ENCODE measurements at regions not wholly inside any gene's neighbourhood (a gene's known extent, or its start where the extent isn't known, plus 50 kb on each side); places are given as distances from the start of the nearest gene placed in this dataset.
A peak's percentile ranks its signal among the peaks of the same experiment; 100 is the strongest.

- Histone ChIP-seq H3K27me3 (ENCODE audit: control insufficient read depth, insufficient read depth, low read length) (no peaks in the 10 kb centered on the region), H3K27ac (ENCODE audit: insufficient read depth, low read length) (no peak overlapping the region), H2AFZ (ENCODE audit: low read length) (no peak overlapping the region), H3K4me3 (replicated peaks in 1 of 4; ENCODE audit: control extremely low read depth in 1 of 4, insufficient read depth in 1 of 4, low read depth in 3 of 4, low read length in 4 of 4) (no peak overlapping the region), H3K36me3 (ENCODE audit: control insufficient read depth, insufficient read depth, low read length) (no peaks in the 10 kb centered on the region), H3K4me1 (ENCODE audit: control insufficient read depth, extremely low read depth, insufficient read depth, low read length) (no peaks in the 10 kb centered on the region), H3K9ac (ENCODE audit: insufficient read depth, low read length) (no peak overlapping the region), H3K79me2 (ENCODE audit: control insufficient read depth, insufficient read depth, low read length) (no peaks in the 10 kb centered on the region), H4K20me1 (ENCODE audit: control insufficient read depth, extremely low read depth, insufficient read depth, low read length) (no peaks in the 10 kb centered on the region), H3K9me3 (ENCODE audit: control insufficient read depth, insufficient read depth, low read depth, low read length) (no peaks in the 10 kb centered on the region), H3K4me2 (ENCODE audit: extremely low read depth, insufficient read depth, low read length) (no peak overlapping the region)
- TF ChIP-seq EZH2 (IDR thresholded peaks at IDR 0.05; ENCODE audit: low read length, missing control alignments), result no peak
- no peak for TF ChIP-seq CTCF (conservative IDR thresholded peaks at IDR 0.05 in 1 of 2, IDR thresholded peaks at IDR 0.05 in 1 of 2; ENCODE audit: low read depth in 1 of 2, low read length in 2 of 2)
- no peak for DNase-seq (ENCODE audit: low read depth in 2 of 2)
Observed at GRCh38 chr18:73214970-73215369, 347.2 kb upstream of the NETO1 start.

- Histone ChIP-seq H3K79me2 (ENCODE audit: control insufficient read depth, insufficient read depth, low read length) (no peaks in the 10 kb centered on the region), H3K4me2 (ENCODE audit: extremely low read depth, insufficient read depth, low read length) (no peak overlapping the region), H3K4me3 (replicated peaks in 1 of 4; ENCODE audit: control extremely low read depth in 1 of 4, insufficient read depth in 1 of 4, low read depth in 3 of 4, low read length in 4 of 4) (no peak overlapping the region), H2AFZ (ENCODE audit: low read length) (no peak overlapping the region), H3K27ac (ENCODE audit: insufficient read depth, low read length) (no peak overlapping the region), H3K9me3 (ENCODE audit: control insufficient read depth, insufficient read depth, low read depth, low read length) (no peaks in the 10 kb centered on the region), H3K27me3 (ENCODE audit: control insufficient read depth, insufficient read depth, low read length) (no peaks in the 10 kb centered on the region), H3K4me1 (ENCODE audit: control insufficient read depth, extremely low read depth, insufficient read depth, low read length) (no peaks in the 10 kb centered on the region), H3K36me3 (ENCODE audit: control insufficient read depth, insufficient read depth, low read length) (no peaks in the 10 kb centered on the region), H3K9ac (ENCODE audit: insufficient read depth, low read length) (no peak overlapping the region), H4K20me1 (ENCODE audit: control insufficient read depth, extremely low read depth, insufficient read depth, low read length) (no peaks in the 10 kb centered on the region)
- DNase-seq (ENCODE audit: low read depth in 2 of 2), result no peak
- TF ChIP-seq CTCF (conservative IDR thresholded peaks at IDR 0.05 in 1 of 2, IDR thresholded peaks at IDR 0.05 in 1 of 2; ENCODE audit: low read depth in 1 of 2, low read length in 2 of 2), result no peak
- no peak for TF ChIP-seq EZH2 (IDR thresholded peaks at IDR 0.05; ENCODE audit: low read length, missing control alignments)
Observed at GRCh38 chr18:73212442-73212841, 344.7 kb upstream of the NETO1 start.

GRCh38 chr18:73201940-73202339, 334.2 kb upstream of the NETO1 start:
- DNase-seq (ENCODE audit: low read depth in 2 of 2), result peak in 1 of 2 donors; percentile 34

More at GRCh38 chr18:73201940-73202339, 334.2 kb upstream of the NETO1 start:
- Histone ChIP-seq H3K27ac (ENCODE audit: insufficient read depth, low read length) (no peak overlapping the region), H3K27me3 (ENCODE audit: control insufficient read depth, insufficient read depth, low read length) (no peaks in the 10 kb centered on the region), H3K4me2 (ENCODE audit: extremely low read depth, insufficient read depth, low read length) (no peak overlapping the region), H3K4me3 (replicated peaks in 1 of 4; ENCODE audit: control extremely low read depth in 1 of 4, insufficient read depth in 1 of 4, low read depth in 3 of 4, low read length in 4 of 4) (no peak overlapping the region), H3K36me3 (ENCODE audit: control insufficient read depth, insufficient read depth, low read length) (no peaks in the 10 kb centered on the region), H2AFZ (ENCODE audit: low read length) (no peak overlapping the region), H3K9me3 (ENCODE audit: control insufficient read depth, insufficient read depth, low read depth, low read length) (no peaks in the 10 kb centered on the region), H3K79me2 (ENCODE audit: control insufficient read depth, insufficient read depth, low read length) (no peaks in the 10 kb centered on the region), H3K9ac (ENCODE audit: insufficient read depth, low read length) (no peak overlapping the region), H3K4me1 (ENCODE audit: control insufficient read depth, extremely low read depth, insufficient read depth, low read length) (no peaks in the 10 kb centered on the region), H4K20me1 (ENCODE audit: control insufficient read depth, extremely low read depth, insufficient read depth, low read length) (no peaks in the 10 kb centered on the region)
- TF ChIP-seq EZH2 (IDR thresholded peaks at IDR 0.05; ENCODE audit: low read length, missing control alignments) (no peak), CTCF (conservative IDR thresholded peaks at IDR 0.05 in 1 of 2, IDR thresholded peaks at IDR 0.05 in 1 of 2; ENCODE audit: low read depth in 1 of 2, low read length in 2 of 2) (no peak)

All from fibroblast of lung (primary cell).